UCSD-AML1 (cell line): ENCODE measurements at regions not wholly inside any gene's neighbourhood (a gene's known extent, or its start where the extent isn't known, plus 50 kb on each side); places are given as distances from the start of the nearest gene placed in this dataset.
"Not testable (repeated sequence)": the region's sequence is repeated elsewhere in the genome, so short reads cannot be mapped to it uniquely, and the experiment has no call there.

Experiments used
- DNase-seq: peaks from one replicate; lab custom pipeline; 2025; ENCODE audit not compliant: unreplicated experiment; lab: John Stamatoyannopoulos, UW

GRCh38 chr6:14549304-14549770 lies 431.8 kb downstream of the CD83 start:
- DNase-seq: no peak

- DNase-seq: no peak
Measured at GRCh38 chr6:14549871-14550270, 432.3 kb downstream of the CD83 start.

GRCh38 chr6:14550410-14550809 lies 432.8 kb downstream of the CD83 start:
- no peak for DNase-seq

- no peak for DNase-seq
Measured at GRCh38 chr6:14550822-14551221, 433.2 kb downstream of the CD83 start.

- not testable (repeated sequence) for DNase-seq
Measured at GRCh38 chr6:14551601-14552000, 434.0 kb downstream of the CD83 start.

- DNase-seq: no peak
Measured at GRCh38 chr6:14552891-14553290, 435.3 kb downstream of the CD83 start.

GRCh38 chr6:14553515-14553914 lies 435.9 kb downstream of the CD83 start:
- DNase-seq: no peak

- no peak for DNase-seq
Measured at GRCh38 chr6:14555804-14556203, 438.2 kb downstream of the CD83 start.

- DNase-seq: no peak
Measured at GRCh38 chr6:14559746-14560536, 442.4 kb downstream of the CD83 start.

GRCh38 chr6:14561563-14561962 lies 444.0 kb downstream of the CD83 start:
- not testable (repeated sequence) for DNase-seq

- no peak for DNase-seq
Measured at GRCh38 chr6:14567842-14568241, 450.3 kb downstream of the CD83 start.

GRCh38 chr6:14569394-14569793 lies 451.8 kb downstream of the CD83 start:
- no peak for DNase-seq

- DNase-seq: not testable (repeated sequence)
Measured at GRCh38 chr6:14569874-14570273, 452.3 kb downstream of the CD83 start.

GRCh38 chr6:14571001-14571400 lies 453.4 kb downstream of the CD83 start:
- DNase-seq: no peak

GRCh38 chr6:14571746-14572145 lies 454.2 kb downstream of the CD83 start:
- no peak for DNase-seq

- no peak for DNase-seq
Measured at GRCh38 chr6:14573267-14573666, 455.7 kb downstream of the CD83 start.

- no peak for DNase-seq
Measured at GRCh38 chr6:14573703-14574290, 456.2 kb downstream of the CD83 start.

GRCh38 chr6:14575961-14576360 lies 458.4 kb downstream of the CD83 start:
- no peak for DNase-seq

GRCh38 chr6:14578994-14579393 lies 461.4 kb downstream of the CD83 start:
- DNase-seq: no peak

- DNase-seq: no peak
Measured at GRCh38 chr6:14582749-14583148, 465.2 kb downstream of the CD83 start.

GRCh38 chr6:14583826-14584225 lies 466.3 kb downstream of the CD83 start:
- DNase-seq: no peak

GRCh38 chr6:14584450-14584849 lies 466.9 kb downstream of the CD83 start:
- no peak for DNase-seq

- DNase-seq: no peak
Measured at GRCh38 chr6:14585689-14586088, 468.1 kb downstream of the CD83 start.
